GM12878 (cell line): ENCODE measurements at regions not wholly inside any gene's neighbourhood (a gene's known extent, or its start where the extent isn't known, plus 50 kb on each side); places are given as distances from the start of the nearest gene placed in this dataset.

Experiments used
- ATAC-seq: fragments of 200-7000 bp; cut with Tn5 transposase; 3 replicates; pipeline ENCODE4 v1.9.1; 2020; ENCODE audit warnings: mild to moderate bottlenecking, moderate library complexity
- BruUV-seq: library from RNA; stranded (reverse); fragments of 400-500 nt; replicated peaks from 2 replicates; lab custom pipeline; 2021; lab: Mats Ljungman, UMichigan
- CTCF ChIA-PET: fragments of 300-600 bp; sonication (Branson Sonifier 250); formaldehyde crosslinking; extraction: SDS; loops from one replicate; lab custom pipeline; 2021; ENCODE audit warnings: inconsistent platforms; lab: Yijun Ruan, JAX
- POLR2A ChIA-PET: fragments of 350-600 bp; formaldehyde crosslinking; extraction: SDS; loops from one replicate; lab custom pipeline; 2021; ENCODE audit warnings: inconsistent platforms; lab: Charles Lee
- RAD21 ChIA-PET: fragments of 300-600 bp; sonication (Branson Sonifier 250); formaldehyde crosslinking; loops from one replicate; lab custom pipeline; 2023; ENCODE audit warnings: antibody characterized with exemption; ENCODE audit not compliant: unreplicated experiment; lab: Charles Lee
- SMC1A ChIA-PET: fragments of 300-600 bp; sonication (Branson Sonifier 250); formaldehyde crosslinking; loops from one replicate; lab custom pipeline; 2023; ENCODE audit not compliant: unreplicated experiment, uncharacterized antibody; lab: Charles Lee
- DNase-seq: peaks from one replicate; pipeline ENCODE4 v3.0.0-alpha.2; 2011; ENCODE audit warnings: low read depth, low spot score
- FAIRE-seq: peaks from 3 replicates; lab custom pipeline; 2011; peaks lifted over from hg19 to GRCh38; lab: Jason Lieb, UNC
- H2AFZ ChIP-seq: 2 replicates; pipeline ENCODE4 v1.6.0; 2011; ENCODE audit warnings: low read depth, low read length, control low read depth; ENCODE audit not compliant: control insufficient read depth
- H3K27ac ChIP-seq: 2 replicates; pipeline ENCODE4 v1.5.1; 2011; ENCODE audit warnings: control low read depth; ENCODE audit not compliant: control insufficient read depth, insufficient read depth
- H3K27me3 ChIP-seq, 2 experiments: replicated peaks in 1 of 2; 2 replicates each; pipeline versions ENCODE4 v1.6.0 to v1.6.1; 2011; ENCODE audit warnings: low read length in 1 of 2; ENCODE audit not compliant: control insufficient read depth in 2 of 2, insufficient read depth in 2 of 2
- H3K36me3 ChIP-seq, 2 experiments: 2 replicates each; pipeline ENCODE4 v1.5.1; 2011; ENCODE audit warnings: low read length in 1 of 2; ENCODE audit not compliant: control insufficient read depth in 2 of 2, insufficient read depth in 2 of 2
- H3K4me1 ChIP-seq: 2 replicates; pipeline ENCODE4 v1.6.1; 2011; ENCODE audit warnings: mild to moderate bottlenecking, low read length, moderate library complexity, mixed read lengths; ENCODE audit not compliant: control insufficient read depth, insufficient read depth
- H3K4me2 ChIP-seq: 2 replicates; pipeline ENCODE4 v1.6.0; 2011; ENCODE audit warnings: control low read depth; ENCODE audit not compliant: control insufficient read depth, insufficient read depth
- H3K4me3 ChIP-seq: fragments of 200-600 bp; sonication (generic); 2 replicates; pipeline ENCODE4 v1.5.1; 2016
- H3K79me2 ChIP-seq: 2 replicates; pipeline ENCODE4 v1.6.0; 2011; ENCODE audit warnings: low read length; ENCODE audit not compliant: control insufficient read depth, insufficient read depth
- H3K9ac ChIP-seq: 2 replicates; pipeline ENCODE4 v1.8.0; 2011; ENCODE audit warnings: low read length, control low read depth, mixed read lengths; ENCODE audit not compliant: control insufficient read depth, insufficient read depth
- H3K9me3 ChIP-seq: replicated peaks from 3 replicates; pipeline ENCODE4 v1.5.1; 2011; ENCODE audit warnings: mild to moderate bottlenecking, low read length; ENCODE audit not compliant: control insufficient read depth, insufficient read depth
- H4K20me1 ChIP-seq: 2 replicates; pipeline ENCODE4 v1.6.0; 2011; ENCODE audit not compliant: control insufficient read depth, insufficient read depth
- ATF3 ChIP-seq: IDR thresholded peaks from 2 replicates; pipeline ENCODE4 v1.6.1; 2011; ENCODE audit warnings: low read depth, mild to moderate bottlenecking, low read length, moderate library complexity, borderline replicate concordance; ENCODE audit errors: extremely low read depth
- ATF7 ChIP-seq: fragments of 450-650 bp; IDR thresholded peaks from 2 replicates; pipeline ENCODE4 v1.6.1; 2016; ENCODE audit warnings: low read depth, mild to moderate bottlenecking
- BACH1 ChIP-seq: fragments of 450-650 bp; IDR thresholded peaks from 2 replicates; pipeline ENCODE4 v1.6.1; 2017; ENCODE audit warnings: mild to moderate bottlenecking, borderline replicate concordance
- BCL11A ChIP-seq: IDR thresholded peaks from 2 replicates; pipeline ENCODE4 v1.6.1; 2011; ENCODE audit warnings: low read depth, low read length
- CEBPB ChIP-seq, 2 experiments: fragments of 150-350 bp in 1 of 2; IDR thresholded peaks; 2 replicates each; pipeline ENCODE4 v1.6.1; 2012 to 2014; ENCODE audit warnings: low read depth in 2 of 2, low read length in 2 of 2, borderline replicate concordance in 1 of 2, inconsistent platforms in 1 of 2
- CHD2 ChIP-seq: IDR thresholded peaks from 2 replicates; pipeline ENCODE4 v1.6.1; 2011; ENCODE audit warnings: low read depth, low read length, improper control_type of control experiment, borderline replicate concordance
- CREB1 ChIP-seq: IDR thresholded peaks from 2 replicates; pipeline ENCODE4 v1.6.1; 2012; ENCODE audit warnings: low read depth, mild to moderate bottlenecking, inconsistent platforms
- ESRRA ChIP-seq: IDR thresholded peaks from 2 replicates; pipeline ENCODE4 v1.6.1; 2012; ENCODE audit warnings: mild to moderate bottlenecking, low read length, improper control_type of control experiment
- FOXM1 ChIP-seq: IDR thresholded peaks from 2 replicates; pipeline ENCODE4 v1.6.1; 2012; ENCODE audit warnings: low read depth, mild to moderate bottlenecking, inconsistent platforms, low read length, moderate library complexity
- MAX ChIP-seq: IDR thresholded peaks from 2 replicates; pipeline ENCODE4 v1.6.1; 2012; ENCODE audit warnings: low read depth, low read length, improper control_type of control experiment
- NR2C1 ChIP-seq: fragments of 450-650 bp; IDR thresholded peaks from 2 replicates; pipeline ENCODE4 v1.6.1; 2017; ENCODE audit warnings: antibody characterized with exemption, mild to moderate bottlenecking, moderate library complexity
- PML ChIP-seq: IDR thresholded peaks from 2 replicates; pipeline ENCODE4 v1.6.1; 2012; ENCODE audit warnings: low read length, inconsistent platforms
- RFX5 ChIP-seq: IDR thresholded peaks from 2 replicates; pipeline ENCODE4 v1.6.1; 2011; ENCODE audit warnings: low read depth, low read length, improper control_type of control experiment
- SMC3 ChIP-seq: IDR thresholded peaks from 2 replicates; pipeline ENCODE4 v1.6.1; 2011; ENCODE audit warnings: low read length, improper control_type of control experiment, borderline replicate concordance
- SPI1 ChIP-seq: IDR thresholded peaks from 2 replicates; pipeline ENCODE4 v1.6.1; 2011; ENCODE audit warnings: low read depth, mild to moderate bottlenecking, low read length, moderate library complexity, borderline replicate concordance; ENCODE audit not compliant: insufficient read depth
- YBX1 ChIP-seq: fragments of 450-650 bp; IDR thresholded peaks from 2 replicates; pipeline ENCODE4 v1.6.1; 2016; ENCODE audit warnings: antibody characterized with exemption
- WGBS: methylation state at CpG from one replicate; pipeline ENCODE4 v1.1.6; 2016; ENCODE audit warnings: low lambda C conversion rate; ENCODE audit not compliant: insufficient replicate concordance, insufficient coverage; ENCODE audit errors: missing lambda C conversion rate; 5-methylcytosine and 5-hydroxymethylcytosine counted together
- in situ Hi-C: fragments of 300-500 bp; cut with MboI; formaldehyde crosslinking; loops from 9 replicates; pipeline ENCODE4 v1.14.3; 2018; ENCODE audit warnings: mixed read lengths
- intact Hi-C: fragments of 100-400 bp; cut with micrococcal nuclease; formaldehyde crosslinking; loops from one replicate; pipeline ENCODE4 v1.14.2; 2022; ENCODE audit not compliant: unreplicated experiment

DNA sequence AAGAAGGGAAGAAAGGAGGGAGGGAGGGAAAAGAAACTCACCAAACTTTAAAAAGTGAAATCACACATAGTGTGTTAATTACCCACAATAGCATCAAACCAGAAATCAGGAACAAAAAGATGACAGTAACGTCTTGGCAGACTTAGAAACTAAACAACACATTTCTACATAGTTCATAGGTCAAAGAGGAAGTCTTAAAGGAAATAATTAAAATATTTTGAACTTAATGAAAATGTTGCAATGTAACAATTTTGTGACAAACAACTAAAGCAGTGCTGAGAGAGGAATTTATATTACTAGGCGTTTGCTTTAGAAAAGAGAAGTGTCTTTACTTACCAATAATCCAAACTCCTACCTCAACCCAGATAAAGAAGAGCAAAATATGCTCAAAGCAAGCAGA lies 505.0 kb upstream of the ID2 start:
- ChIA-PET CTCF (interaction anchor here (0.8 to 1.2 kb wide), 3 partner anchors 8 to 17 kb away, joined by 3 to 5 read pairs (median 3); no protein-coding TSS in a partner anchor), RAD21 (interaction anchor here (1.0 to 1.2 kb wide), 2 partner anchors 24 to 25 kb away, joined by 5 to 6 read pairs; no protein-coding TSS in a partner anchor), SMC1A (interaction anchor here (0.8 to 1.7 kb wide), 5 partner anchors 8 to 339 kb away, joined by 3 to 6 read pairs (median 3); no protein-coding TSS in a partner anchor), POLR2A (no interaction called here)
- H3K27ac ChIP-seq, result no peak overlapping the region
- no peak for ATAC-seq
- no peak overlapping the region for H3K9ac ChIP-seq
- no peak for DNase-seq
- H3K4me3 ChIP-seq, result no peak overlapping the region
- TF ChIP-seq RFX5 (no peak), BCL11A (no peak), CREB1 (no peak), PML (no peak), MAX (no peak), ATF7 (peak; percentile 20; the same call in 1 of the 2 replicates), NR2C1 (peak; percentile 45)
- FAIRE-seq, result no peak
- no peaks in the 10 kb centered on the region for H3K4me1 ChIP-seq
- H3K36me3 ChIP-seq, result no peaks in the 10 kb centered on the region; a peak in 1 of 4 replicates
- H3K27me3 ChIP-seq, result no peaks in the 10 kb centered on the region
- H4K20me1 ChIP-seq, result no peaks in the 10 kb centered on the region
- BruUV-seq, result no TSS peak
- intact Hi-C loops (loop anchor here (10.0 kb wide), 1 partner anchor 508 kb away; the partner anchor contains the start of gene ID2), in situ Hi-C loops (no loop called here)
- no peak overlapping the region for H2AFZ ChIP-seq
- no peaks in the 10 kb centered on the region; the same call in 2 of the 3 replicates for H3K9me3 ChIP-seq
- no peaks in the 10 kb centered on the region for H3K79me2 ChIP-seq
- 13% methylated on average over 2 of the region's 2 CpGs for WGBS
- H3K4me2 ChIP-seq, result no peak overlapping the region

GRCh38 chr2:8177566-8177965 lies 504.3 kb upstream of the ID2 start:
- ChIA-PET POLR2A (no interaction called here), RAD21 (interaction anchor here (1.1 to 1.2 kb wide), 2 partner anchors 17 to 24 kb away, joined by 3 to 5 read pairs; no protein-coding TSS in a partner anchor), SMC1A (interaction anchor here (0.8 to 1.7 kb wide), 7 partner anchors 9 to 607 kb away, joined by 3 to 6 read pairs (median 3); no protein-coding TSS in a partner anchor), CTCF (interaction anchor here (0.7 to 1.2 kb wide), 3 partner anchors 9 to 163 kb away, joined by 3 to 5 read pairs (median 3); no protein-coding TSS in a partner anchor)
- H3K27me3 ChIP-seq, result no peaks in the 10 kb centered on the region
- WGBS, result 28% methylated on average over 2 of the region's 2 CpGs
- H3K79me2 ChIP-seq, result no peaks in the 10 kb centered on the region
- BruUV-seq, result no TSS peak
- no peaks in the 10 kb centered on the region for H4K20me1 ChIP-seq
- no peaks in the 10 kb centered on the region; the same call in 2 of the 3 replicates for H3K9me3 ChIP-seq
- H3K9ac ChIP-seq, result no peak overlapping the region
- no peak overlapping the region for H3K4me2 ChIP-seq
- intact Hi-C loops, result loop anchor here (10.0 kb wide), 1 partner anchor 507 kb away; the partner anchor contains the start of gene ID2
- H2AFZ ChIP-seq, result no peak overlapping the region
- H3K4me3 ChIP-seq, result no peak overlapping the region
- DNase-seq (no peak), ATAC-seq (no peak), FAIRE-seq (peak; percentile 7)
- in situ Hi-C loops, result no loop called here
- no peak overlapping the region for H3K27ac ChIP-seq
- no peaks in the 10 kb centered on the region; a peak in 1 of 4 replicates for H3K36me3 ChIP-seq
- no peaks in the 10 kb centered on the region for H3K4me1 ChIP-seq
- TF ChIP-seq FOXM1, result no peak
- no peak for TF ChIP-seq SMC3
- no peak for TF ChIP-seq ATF3
- no peak for TF ChIP-seq ESRRA
- no peak for TF ChIP-seq SPI1
- TF ChIP-seq CHD2, result no peak
- TF ChIP-seq MAX, result no peak
- TF ChIP-seq YBX1, result no peak
- no peak for TF ChIP-seq BACH1
- TF ChIP-seq CEBPB (IDR thresholded peaks at IDR 0.05; ENCODE audit: borderline replicate concordance in 1 of 2, low read depth in 2 of 2, low read length in 2 of 2), result no peak
